Progenitor cell of endocrine pancreas (in vitro differentiated cells): ENCODE measurements at regions not wholly inside any gene's neighbourhood (a gene's known extent, or its start where the extent isn't known, plus 50 kb on each side); places are given as distances from the start of the nearest gene placed in this dataset.

ENCODE experiments used
- DNase-seq: peaks from one replicate; pipeline ENCODE4 v3.0.0; 2021; ENCODE audit warnings: low spot score; ENCODE audit not compliant: unreplicated experiment
- H3K27ac Mint-ChIP-seq: 2 replicates; pipeline ENCODE4 v1.8.0; 2021; ENCODE audit warnings: mild to moderate bottlenecking, moderate library complexity, mixed read lengths
- H3K27me3 Mint-ChIP-seq: 2 replicates; pipeline ENCODE4 v1.8.0; 2021; ENCODE audit warnings: mixed read lengths
- H3K36me3 Mint-ChIP-seq: 2 replicates; pipeline ENCODE4 v1.8.0; 2022; ENCODE audit warnings: mixed read lengths; ENCODE audit not compliant: insufficient read depth
- H3K4me1 Mint-ChIP-seq: 2 replicates; pipeline ENCODE4 v1.8.0; 2021; ENCODE audit warnings: low read depth, mixed read lengths
- H3K4me3 Mint-ChIP-seq: 2 replicates; pipeline ENCODE4 v1.8.0; 2021; ENCODE audit warnings: low read depth, mild to moderate bottlenecking, moderate library complexity, mixed read lengths
- H3K9me3 Mint-ChIP-seq: 2 replicates; pipeline ENCODE4 v1.8.0; 2021; ENCODE audit warnings: low read depth, mixed read lengths
- TF ChIP-seq, protein P1 (sequence below): fragments of 200-600 bp; sonication (generic); IDR thresholded peaks from one replicate; pipeline ENCODE4 v1.5.0; 2021; ENCODE audit warnings: antibody characterized with exemption, mild to moderate bottlenecking; ENCODE audit not compliant: unreplicated experiment

DNA sequence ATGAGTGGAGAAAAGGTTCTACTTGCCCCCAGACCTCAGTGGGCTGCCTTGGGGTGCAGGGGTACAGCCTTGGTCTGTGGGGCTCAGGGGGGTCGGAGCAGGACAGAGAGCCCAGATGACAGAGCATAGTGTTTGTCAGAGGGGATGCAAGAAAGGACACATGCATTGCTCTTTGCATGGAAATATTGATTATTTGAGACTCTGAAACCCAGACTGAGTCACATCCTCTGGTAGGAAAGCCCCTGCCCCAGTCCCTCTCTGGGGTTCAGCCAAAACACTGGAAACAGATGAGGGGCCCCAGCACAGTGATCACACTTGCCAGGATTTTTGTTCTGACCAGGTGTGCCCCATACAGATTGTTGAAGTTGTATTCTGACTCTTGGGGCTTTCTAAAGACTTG is 1094.4 kb downstream of the BCL11B start:
- no peak for DNase-seq
- no peaks in the 10 kb centered on the region for H3K9me3 Mint-ChIP-seq
- peaks cover 15% of the 10 kb centered on the region for H3K27me3 Mint-ChIP-seq
- TF ChIP-seq, protein P1, sequence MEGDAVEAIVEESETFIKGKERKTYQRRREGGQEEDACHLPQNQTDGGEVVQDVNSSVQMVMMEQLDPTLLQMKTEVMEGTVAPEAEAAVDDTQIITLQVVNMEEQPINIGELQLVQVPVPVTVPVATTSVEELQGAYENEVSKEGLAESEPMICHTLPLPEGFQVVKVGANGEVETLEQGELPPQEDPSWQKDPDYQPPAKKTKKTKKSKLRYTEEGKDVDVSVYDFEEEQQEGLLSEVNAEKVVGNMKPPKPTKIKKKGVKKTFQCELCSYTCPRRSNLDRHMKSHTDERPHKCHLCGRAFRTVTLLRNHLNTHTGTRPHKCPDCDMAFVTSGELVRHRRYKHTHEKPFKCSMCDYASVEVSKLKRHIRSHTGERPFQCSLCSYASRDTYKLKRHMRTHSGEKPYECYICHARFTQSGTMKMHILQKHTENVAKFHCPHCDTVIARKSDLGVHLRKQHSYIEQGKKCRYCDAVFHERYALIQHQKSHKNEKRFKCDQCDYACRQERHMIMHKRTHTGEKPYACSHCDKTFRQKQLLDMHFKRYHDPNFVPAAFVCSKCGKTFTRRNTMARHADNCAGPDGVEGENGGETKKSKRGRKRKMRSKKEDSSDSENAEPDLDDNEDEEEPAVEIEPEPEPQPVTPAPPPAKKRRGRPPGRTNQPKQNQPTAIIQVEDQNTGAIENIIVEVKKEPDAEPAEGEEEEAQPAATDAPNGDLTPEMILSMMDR: no peak
- no peak overlapping the region for H3K4me3 Mint-ChIP-seq
- H3K36me3 Mint-ChIP-seq: no peaks in the 10 kb centered on the region
- H3K4me1 Mint-ChIP-seq: no peaks in the 10 kb centered on the region
- H3K27ac Mint-ChIP-seq: no peak overlapping the region

DNA sequence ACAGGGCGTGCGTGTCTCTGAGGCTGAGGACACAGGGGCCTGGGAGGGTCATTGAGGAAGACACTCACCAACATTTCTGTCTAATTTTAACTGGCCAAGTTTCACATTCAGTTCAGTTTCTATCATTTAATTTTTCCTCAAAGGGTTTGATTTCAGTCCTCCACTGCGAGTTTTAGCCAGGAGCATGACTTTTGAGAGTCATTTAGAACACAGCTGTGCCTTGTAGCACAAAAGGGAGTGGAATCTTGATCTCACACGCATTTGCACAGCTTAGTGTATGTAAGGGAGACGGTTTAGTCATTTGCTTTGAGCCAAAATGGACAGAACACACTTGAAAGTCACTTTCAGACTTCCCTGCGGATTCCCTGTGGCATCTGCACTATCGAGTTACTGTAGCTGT is 1090.8 kb downstream of the BCL11B start:
- H3K4me1 Mint-ChIP-seq: no peaks in the 10 kb centered on the region
- H3K27ac Mint-ChIP-seq: no peak overlapping the region

DNA sequence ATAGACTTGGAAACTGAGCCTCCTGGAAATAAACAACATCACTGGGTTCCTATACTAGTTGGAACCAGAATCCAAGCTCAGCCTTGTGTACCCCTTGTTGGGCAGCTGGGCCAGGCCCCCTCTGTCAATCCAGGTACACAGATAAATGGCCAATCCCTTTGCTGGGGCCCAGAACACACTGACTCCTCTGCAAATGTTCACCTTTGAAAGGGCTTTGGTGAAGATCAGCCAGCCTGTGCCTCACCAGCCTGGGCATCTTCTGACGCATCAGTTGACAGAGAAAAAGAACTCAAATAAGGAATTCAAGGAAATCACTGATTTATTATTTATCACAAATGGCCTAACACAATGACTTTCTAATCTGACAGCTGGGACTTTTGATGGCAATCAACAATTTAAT is 1090.2 kb downstream of the BCL11B start:
- TF ChIP-seq, protein P1: no peak
- peaks cover 9% of the 10 kb centered on the region for H3K27me3 Mint-ChIP-seq

More for the DNA sequence above, 1090.8 kb downstream of the BCL11B start:
- DNase-seq: no peak
- peaks cover 12% of the 10 kb centered on the region for H3K27me3 Mint-ChIP-seq
- no peaks in the 10 kb centered on the region for H3K36me3 Mint-ChIP-seq
- H3K4me3 Mint-ChIP-seq: no peak overlapping the region
- H3K9me3 Mint-ChIP-seq: no peaks in the 10 kb centered on the region
- TF ChIP-seq, protein P1: no peak

DNA sequence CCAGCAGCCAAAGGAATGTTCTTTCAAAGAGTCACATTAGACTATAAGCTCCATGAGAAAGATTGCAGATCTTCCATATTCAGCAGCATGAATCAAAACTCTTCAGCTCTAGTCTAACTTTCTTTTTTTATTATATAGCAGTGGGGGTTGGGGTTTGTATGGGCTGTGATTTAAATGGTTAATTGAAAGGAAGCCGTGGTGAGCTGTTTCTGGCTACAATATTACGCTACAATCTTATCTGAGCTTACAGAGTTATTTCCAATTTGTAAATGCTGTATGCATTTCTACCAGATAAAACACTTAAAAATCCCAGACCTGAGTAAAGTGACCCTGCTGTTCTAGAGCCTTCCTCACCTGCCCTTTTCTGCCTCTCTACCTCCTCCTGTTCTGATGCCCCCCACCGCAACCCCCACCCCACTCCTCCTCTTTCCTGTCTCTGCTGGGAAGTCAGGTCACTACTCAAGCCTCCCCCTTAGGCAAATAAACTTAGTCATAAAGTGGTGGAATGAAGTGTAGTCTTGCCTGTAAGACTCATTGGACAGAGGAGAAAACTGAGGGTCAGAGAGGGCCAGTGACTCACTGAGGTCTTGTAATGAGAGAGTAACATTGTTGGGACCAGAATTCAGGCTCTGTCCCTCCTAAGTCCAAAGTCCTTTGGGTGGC is 1089.5 kb downstream of the BCL11B start:
- TF ChIP-seq, protein P1: no peak
- Mint-ChIP-seq H3K4me1 (no peaks in the 10 kb centered on the region), H3K4me3 (no peak overlapping the region), H3K9me3 (no peaks in the 10 kb centered on the region), H3K36me3 (no peaks in the 10 kb centered on the region), H3K27me3 (peaks cover 13% of the 10 kb centered on the region), H3K27ac (no peak overlapping the region)
- DNase-seq: no peak

More for the DNA sequence above, 1090.2 kb downstream of the BCL11B start:
- Mint-ChIP-seq H3K27ac (no peak overlapping the region), H3K4me1 (no peaks in the 10 kb centered on the region), H3K36me3 (no peaks in the 10 kb centered on the region), H3K4me3 (no peak overlapping the region), H3K9me3 (no peaks in the 10 kb centered on the region)
- no peak for DNase-seq

DNA sequence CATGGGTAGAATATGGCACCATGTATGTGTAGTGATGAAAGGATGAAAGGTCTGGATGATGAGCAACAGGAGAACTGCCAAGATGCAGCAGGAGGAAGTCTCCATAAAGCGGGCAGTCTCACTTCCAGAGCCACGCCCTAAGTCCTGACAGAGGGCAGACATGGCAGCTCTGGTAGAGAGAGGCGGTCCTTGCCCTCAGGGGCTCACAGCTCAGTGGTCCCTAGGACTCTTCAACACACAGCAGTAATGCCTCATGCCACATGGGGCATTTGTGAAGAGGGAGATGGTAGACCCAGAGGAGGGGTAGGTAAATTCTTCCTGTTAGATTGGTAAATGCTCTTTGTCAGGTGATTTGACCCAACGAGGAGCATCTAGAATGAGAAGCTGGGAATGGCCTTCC is 1088.4 kb downstream of the BCL11B start:
- peaks cover 15% of the 10 kb centered on the region for H3K27me3 Mint-ChIP-seq
- no peaks in the 10 kb centered on the region for H3K4me1 Mint-ChIP-seq
- H3K4me3 Mint-ChIP-seq: no peak overlapping the region
- TF ChIP-seq, protein P1: no peak
- no peaks in the 10 kb centered on the region for H3K9me3 Mint-ChIP-seq
- H3K27ac Mint-ChIP-seq: no peak overlapping the region
- no peaks in the 10 kb centered on the region for H3K36me3 Mint-ChIP-seq
- DNase-seq: no peak
